ENCODE measurements at regions not wholly inside any gene's neighbourhood (a gene's known extent, or its start where the extent isn't known, plus 50 kb on each side); places are given as distances from the start of the nearest gene placed in this dataset.

- no peak for TF ChIP-seq CTCF (IDR thresholded peaks at IDR 0.05; ENCODE audit: insufficient read depth, low read depth, low read length, missing control alignments)
- no peak overlapping the region for H3K4me3 ChIP-seq (ENCODE audit: low read depth, low read length)
- no peak for DNase-seq (ENCODE audit: low read depth)
Measured at GRCh38 chr16:22618842-22619241, 108.2 kb downstream of the NPIPB5 start.

- no peak for DNase-seq (ENCODE audit: low read depth)
- H3K4me3 ChIP-seq (ENCODE audit: low read depth, low read length): no peak overlapping the region
- TF ChIP-seq CTCF (IDR thresholded peaks at IDR 0.05; ENCODE audit: insufficient read depth, low read depth, low read length, missing control alignments): no peak
Measured at GRCh38 chr16:22621586-22622155, 111.0 kb downstream of the NPIPB5 start.

GRCh38 chr16:22622703-22623102, 112.0 kb downstream of the NPIPB5 start:
- no peak for TF ChIP-seq CTCF (IDR thresholded peaks at IDR 0.05; ENCODE audit: insufficient read depth, low read depth, low read length, missing control alignments)
- DNase-seq (ENCODE audit: low read depth): no peak

GRCh38 chr16:22623351-22623781, 112.7 kb downstream of the NPIPB5 start:
- TF ChIP-seq CTCF (IDR thresholded peaks at IDR 0.05; ENCODE audit: insufficient read depth, low read depth, low read length, missing control alignments): no peak
- DNase-seq (ENCODE audit: low read depth): no peak
- H3K4me3 ChIP-seq (ENCODE audit: low read depth, low read length): no peak overlapping the region

More at GRCh38 chr16:22622703-22623102, 112.0 kb downstream of the NPIPB5 start:
- no peak overlapping the region for H3K4me3 ChIP-seq (ENCODE audit: low read depth, low read length)

GRCh38 chr16:22624038-22624799, 113.5 kb downstream of the NPIPB5 start:
- no peak for TF ChIP-seq CTCF (IDR thresholded peaks at IDR 0.05; ENCODE audit: insufficient read depth, low read depth, low read length, missing control alignments)
- no peak for DNase-seq (ENCODE audit: low read depth)

GRCh38 chr16:22624800-22625533, 114.3 kb downstream of the NPIPB5 start:
- TF ChIP-seq CTCF (IDR thresholded peaks at IDR 0.05; ENCODE audit: insufficient read depth, low read depth, low read length, missing control alignments): no peak
- H3K4me3 ChIP-seq (ENCODE audit: low read depth, low read length): no peak overlapping the region
- peak; percentile 24 for DNase-seq (ENCODE audit: low read depth)

More at GRCh38 chr16:22624038-22624799, 113.5 kb downstream of the NPIPB5 start:
- no peak overlapping the region for H3K4me3 ChIP-seq (ENCODE audit: low read depth, low read length)

Data from GM12865 (cell line).